PC-3 (cell line): ENCODE measurements at regions not wholly inside any gene's neighbourhood (a gene's known extent, or its start where the extent isn't known, plus 50 kb on each side); places are given as distances from the start of the nearest gene placed in this dataset.
"Not testable (repeated sequence)": the region's sequence is repeated elsewhere in the genome, so short reads cannot be mapped to it uniquely, and the experiment has no call there.

Experiments
- ATAC-seq: fragments of 200-7000 bp; cut with Tn5 transposase; 2 replicates; pipeline ENCODE4 v1.9.1; 2020; ENCODE audit warnings: mild to moderate bottlenecking, moderate library complexity
- BruUV-seq: library from RNA; stranded (reverse); fragments of 400-500 nt; replicated peaks from 2 replicates; lab custom pipeline; 2021; lab: Mats Ljungman, UMichigan
- CTCF ChIA-PET: fragments of 300-600 bp; sonication (Branson Sonifier 250); formaldehyde crosslinking; loops from one replicate; lab custom pipeline; 2022; ENCODE audit warnings: antibody characterized with exemption; lab: Charles Lee
- POLR2A ChIA-PET: fragments of 300-600 bp; sonication (Branson Sonifier 250); formaldehyde crosslinking; loops from one replicate; lab custom pipeline; 2022; ENCODE audit warnings: antibody characterized with exemption; ENCODE audit not compliant: unreplicated experiment; lab: Charles Lee
- DNase-seq: peaks from one replicate; pipeline ENCODE4 v3.0.0-alpha.2; 2015
- H2AFZ ChIP-seq: fragments of 300-600 bp; sonication (generic); 2 replicates; pipeline ENCODE4 v1.6.0; 2016; ENCODE audit warnings: antibody characterized with exemption, low read length
- H3F3A ChIP-seq: fragments of 300-600 bp; sonication (generic); one replicate; pipeline ENCODE4 v1.6.0; 2017; ENCODE audit warnings: antibody characterized with exemption, low read length, control low read depth, mild to moderate bottlenecking; ENCODE audit not compliant: unreplicated experiment
- H3K27ac ChIP-seq: fragments of 300-600 bp; sonication (generic); 2 replicates; pipeline ENCODE4 v1.5.1; 2016; ENCODE audit warnings: mild to moderate bottlenecking, low read length
- H3K27me3 ChIP-seq: fragments of 300-600 bp; sonication (generic); 2 replicates; pipeline ENCODE4 v1.6.1; 2016; ENCODE audit warnings: low read length, mixed read lengths
- H3K36me3 ChIP-seq: fragments of 300-600 bp; sonication (generic); 2 replicates; pipeline ENCODE4 v1.6.1; 2016; ENCODE audit warnings: low read depth, mixed run types, low read length, mixed read lengths
- H3K4me1 ChIP-seq: fragments of 300-600 bp; sonication (generic); 2 replicates; pipeline ENCODE4 v1.5.1; 2016; ENCODE audit warnings: low read length; ENCODE audit not compliant: insufficient read depth
- H3K4me2 ChIP-seq: fragments of 300-600 bp; sonication (generic); 2 replicates; pipeline ENCODE4 v1.6.0; 2016; ENCODE audit warnings: low read length
- H3K4me3 ChIP-seq: fragments of 300-600 bp; sonication (generic); 2 replicates; pipeline ENCODE4 v1.5.1; 2016; ENCODE audit warnings: mild to moderate bottlenecking, low read length, mixed read lengths
- H3K79me2 ChIP-seq: fragments of 300-600 bp; sonication (generic); 2 replicates; pipeline ENCODE4 v1.6.1; 2017; ENCODE audit warnings: low read length, mixed read lengths
- H3K9ac ChIP-seq: fragments of 300-600 bp; sonication (generic); 2 replicates; pipeline ENCODE4 v1.6.0; 2016; ENCODE audit warnings: mild to moderate bottlenecking, low read length
- H3K9me2 ChIP-seq: fragments of 300-600 bp; sonication (generic); replicated peaks from 2 replicates; pipeline ENCODE4 v1.6.1; 2016; ENCODE audit warnings: mixed run types, low read length, mixed read lengths
- H3K9me3 ChIP-seq: fragments of 300-600 bp; sonication (generic); 2 replicates; pipeline ENCODE4 v1.6.1; 2016; ENCODE audit warnings: low read length, mixed read lengths
- H4K20me1 ChIP-seq: fragments of 300-600 bp; sonication (generic); 2 replicates; pipeline ENCODE4 v1.6.1; 2016; ENCODE audit warnings: low read length, mixed read lengths
- CTCF ChIP-seq: fragments of 300-600 bp; sonication (generic); conservative IDR thresholded peaks from 2 replicates; pipeline ENCODE4 v1.5.1; 2017; ENCODE audit warnings: antibody characterized with exemption, low read depth, mild to moderate bottlenecking, low read length
- EZH2 ChIP-seq: fragments of 300-600 bp; sonication (generic); IDR thresholded peaks from one replicate; pipeline ENCODE4 v1.6.1; 2017; ENCODE audit warnings: antibody characterized with exemption, mild to moderate bottlenecking, low read length; ENCODE audit not compliant: unreplicated experiment
- EZH2phosphoT487 ChIP-seq: fragments of 300-600 bp; sonication (generic); IDR thresholded peaks from 2 replicates; pipeline ENCODE4 v1.6.1; 2018; ENCODE audit warnings: mild to moderate bottlenecking, antibody characterized with exemption, low read length, borderline replicate concordance
- intact Hi-C: fragments of 100-400 bp; cut with micrococcal nuclease; formaldehyde crosslinking; loops from 2 replicates; pipeline ENCODE4 v1.9.0; 2023

DNA sequence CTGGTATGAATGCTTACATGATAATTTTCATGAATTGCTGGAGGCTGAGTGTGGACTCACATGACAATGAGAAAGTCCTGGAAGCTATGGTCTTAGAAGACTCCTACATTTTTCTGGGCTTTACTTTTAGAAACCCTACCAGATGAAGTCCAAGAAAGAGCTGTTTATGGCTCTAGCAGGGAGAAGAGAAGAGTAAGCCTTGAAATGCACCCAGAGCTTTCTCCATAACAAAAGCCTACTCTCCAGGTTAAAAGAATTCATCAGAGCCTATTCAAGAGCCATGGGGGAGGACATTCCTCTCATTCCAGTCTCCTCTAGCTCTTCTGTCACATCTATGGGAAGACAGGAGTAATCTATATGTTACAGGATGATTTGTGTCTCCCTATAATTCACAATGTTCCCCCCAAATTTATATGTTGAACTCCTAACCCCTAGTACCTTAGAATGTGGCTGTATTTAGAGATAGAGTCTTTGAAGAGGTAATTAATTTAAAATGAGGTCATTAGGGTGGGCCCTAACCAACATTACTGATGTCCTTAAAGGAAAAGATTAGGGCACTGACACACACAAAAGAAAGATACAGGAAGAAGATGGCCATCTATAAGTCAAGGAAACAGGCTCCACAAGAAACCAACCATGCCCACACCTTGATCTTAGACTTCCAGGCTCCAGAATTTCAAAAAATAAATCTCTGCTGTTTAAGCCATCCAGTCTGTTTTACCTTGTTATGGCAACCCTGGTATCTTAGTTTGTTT lies 193.8 kb upstream of the PTER start:
- Histone ChIP-seq H3K27ac (no peak overlapping the region), H3K4me3 (no peak overlapping the region), H3F3A (no peaks in the 10 kb centered on the region), H3K4me2 (no peak overlapping the region), H4K20me1 (no peaks in the 10 kb centered on the region), H3K9ac (no peak overlapping the region), H3K4me1 (no peaks in the 10 kb centered on the region), H3K9me3 (no peaks in the 10 kb centered on the region), H3K9me2 (no peaks in the 10 kb centered on the region), H3K79me2 (no peaks in the 10 kb centered on the region), H3K27me3 (no peaks in the 10 kb centered on the region), H3K36me3 (no peaks in the 10 kb centered on the region), H2AFZ (no peak overlapping the region)
- TF ChIP-seq EZH2phosphoT487 (no peak), EZH2 (no peak), CTCF (no peak)
- ATAC-seq: no peak
- POLR2A ChIA-PET: no interaction called here
- CTCF ChIA-PET: no interaction called here
- intact Hi-C loops: no loop called here
- no TSS peak for BruUV-seq
- no peak for DNase-seq

GRCh38 chr10:16250136-16250535 lies 186.7 kb upstream of the PTER start:
- DNase-seq, H3K9me3 ChIP-seq, H3K4me2 ChIP-seq, intact Hi-C loops, H3K36me3 ChIP-seq, H3K27ac ChIP-seq, H3K9me2 ChIP-seq, ATAC-seq, H3K4me1 ChIP-seq, H3K9ac ChIP-seq, CTCF ChIA-PET, H3F3A ChIP-seq, H2AFZ ChIP-seq, H3K79me2 ChIP-seq, H3K4me3 ChIP-seq, H4K20me1 ChIP-seq, BruUV-seq, POLR2A ChIA-PET, H3K27me3 ChIP-seq: not testable (repeated sequence)

DNA sequence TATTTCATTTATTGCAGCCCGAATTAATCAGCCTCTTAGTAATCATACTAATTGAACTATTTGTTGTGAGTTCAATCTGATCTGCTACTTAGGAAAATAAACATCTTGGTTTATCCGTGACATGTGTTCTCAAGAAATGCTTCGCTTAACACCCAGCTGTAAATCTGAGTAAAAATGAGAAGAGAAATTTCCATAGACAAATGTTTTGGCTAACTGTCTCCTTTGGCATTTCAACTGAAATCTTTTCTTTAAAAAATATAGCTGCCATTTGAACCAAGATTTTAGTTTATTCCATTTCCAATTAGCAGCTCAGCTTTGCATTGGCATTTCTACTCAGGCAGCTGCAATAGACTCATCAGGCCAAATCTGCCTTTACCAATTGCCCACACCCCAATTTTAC lies 180.5 kb upstream of the PTER start:
- ATAC-seq (no peak), DNase-seq (no peak)
- Histone ChIP-seq H3K4me1 (no peaks in the 10 kb centered on the region), H4K20me1 (no peaks in the 10 kb centered on the region), H3K27ac (no peak overlapping the region), H3K4me2 (no peak overlapping the region), H3K79me2 (no peaks in the 10 kb centered on the region), H3K9me3 (no peaks in the 10 kb centered on the region), H3K4me3 (no peak overlapping the region), H3F3A (no peaks in the 10 kb centered on the region), H3K27me3 (no peaks in the 10 kb centered on the region), H3K9me2 (no peaks in the 10 kb centered on the region), H3K36me3 (no peaks in the 10 kb centered on the region), H3K9ac (no peak overlapping the region), H2AFZ (no peak overlapping the region)
- CTCF ChIA-PET: no interaction called here
- intact Hi-C loops: no loop called here
- POLR2A ChIA-PET: no interaction called here
- no TSS peak for BruUV-seq
- TF ChIP-seq EZH2phosphoT487: no peak
- no peak for TF ChIP-seq EZH2
- no peak for TF ChIP-seq CTCF
